ENCODE measurements at regions not wholly inside any gene's neighbourhood (a gene's known extent, or its start where the extent isn't known, plus 50 kb on each side); places are given as distances from the start of the nearest gene placed in this dataset.

DNA sequence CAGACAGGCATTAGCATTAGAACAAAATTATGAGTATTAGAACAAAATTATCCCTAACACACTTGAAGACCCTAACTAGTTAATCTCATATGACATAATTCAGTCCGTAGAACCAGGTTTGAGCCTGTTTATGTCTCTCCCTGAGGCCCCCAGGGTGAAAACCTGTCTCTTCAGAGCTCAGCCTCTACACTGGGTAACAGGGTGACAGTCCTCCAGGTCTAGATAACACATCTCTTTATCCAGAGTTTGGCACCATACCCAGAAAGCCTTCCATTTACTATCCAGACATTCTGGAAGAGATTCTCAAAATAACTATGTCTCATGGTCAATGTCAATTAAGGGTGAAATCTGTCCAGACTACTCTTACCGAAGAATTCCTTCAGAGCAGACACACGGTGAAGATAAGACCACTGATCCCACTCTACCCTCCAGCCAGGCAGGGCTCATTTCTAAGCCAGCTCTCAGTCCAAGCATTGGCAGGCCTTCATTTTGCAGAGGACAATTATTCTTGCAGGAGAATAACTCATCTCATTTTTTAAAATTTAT, 1195.3 kb downstream of the EFNB2 start:
- Histone ChIP-seq H3K36me3 (ENCODE audit: control insufficient read depth, insufficient read depth, low read length) (no peaks in the 10 kb centered on the region), H3K27me3 (ENCODE audit: control insufficient read depth, insufficient read depth, low read length) (no peaks in the 10 kb centered on the region), H3K4me3 (ENCODE audit: low read length) (no peak overlapping the region), H3K27ac (ENCODE audit: low read length) (no peak overlapping the region), H3K4me1 (ENCODE audit: control insufficient read depth, insufficient read depth, low read length) (peaks cover 1% of the 10 kb centered on the region; the same call in 1 of the 2 replicates), H3K9me3 (ENCODE audit: control insufficient read depth, insufficient read depth, low read length) (no peaks in the 10 kb centered on the region)
- no peak for DNase-seq (ENCODE audit: low read depth, low spot score)
- no CpG with 5 or more reads among the region's 3 CpGs for WGBS (ENCODE audit: insufficient coverage, insufficient read length)

DNA sequence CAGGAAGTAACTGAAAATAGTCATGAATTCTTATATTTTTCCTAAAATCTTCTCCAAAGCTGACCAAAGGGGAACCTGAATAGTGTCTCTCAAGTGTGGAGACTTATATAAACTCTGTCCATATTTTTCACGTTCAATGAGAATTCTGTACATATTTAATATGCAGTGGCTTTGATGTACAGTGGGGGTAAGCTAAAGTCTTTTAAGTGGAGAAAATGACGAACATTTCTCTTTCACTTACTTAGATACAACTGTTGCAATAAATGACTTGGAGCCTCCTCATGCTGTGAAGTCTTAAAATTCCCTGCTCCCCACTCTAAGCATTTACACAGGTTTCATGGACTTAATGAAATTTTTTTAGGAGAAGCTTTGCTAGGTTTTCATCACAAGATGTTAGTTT, 1196.7 kb downstream of the EFNB2 start:
- WGBS (ENCODE audit: insufficient coverage, insufficient read length): no CpG with 5 or more reads among the region's 2 CpGs
- no peaks in the 10 kb centered on the region for H3K27me3 ChIP-seq (ENCODE audit: control insufficient read depth, insufficient read depth, low read length)
- H3K9me3 ChIP-seq (ENCODE audit: control insufficient read depth, insufficient read depth, low read length): no peaks in the 10 kb centered on the region
- no peak overlapping the region for H3K4me3 ChIP-seq (ENCODE audit: low read length)
- no peak for DNase-seq (ENCODE audit: low read depth, low spot score)
- H3K36me3 ChIP-seq (ENCODE audit: control insufficient read depth, insufficient read depth, low read length): no peaks in the 10 kb centered on the region
- H3K4me1 ChIP-seq (ENCODE audit: control insufficient read depth, insufficient read depth, low read length): peaks cover 1% of the 10 kb centered on the region; the same call in 1 of the 2 replicates
- no peak overlapping the region for H3K27ac ChIP-seq (ENCODE audit: low read length)

DNA sequence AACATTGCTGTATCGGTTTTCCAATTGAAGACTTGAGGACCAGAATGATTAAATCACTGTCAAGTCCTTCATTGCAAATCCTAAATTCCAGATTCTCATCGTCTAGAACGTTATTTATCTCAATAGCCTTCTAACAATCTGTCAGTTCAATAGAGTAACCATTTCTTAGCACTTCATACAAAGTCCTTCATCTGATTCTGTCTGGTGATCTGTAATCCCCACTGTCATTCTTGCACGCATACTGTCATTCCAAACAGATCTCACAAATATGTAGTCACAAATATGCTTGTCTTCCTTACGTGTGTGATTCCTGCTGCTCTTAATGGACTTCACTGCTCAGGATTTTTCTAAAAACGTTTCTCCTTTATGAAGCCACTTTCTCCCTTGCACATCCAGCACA, 1197.5 kb downstream of the EFNB2 start:
- Histone ChIP-seq H3K4me1 (ENCODE audit: control insufficient read depth, insufficient read depth, low read length) (peaks cover 1% of the 10 kb centered on the region; the same call in 1 of the 2 replicates), H3K27me3 (ENCODE audit: control insufficient read depth, insufficient read depth, low read length) (no peaks in the 10 kb centered on the region), H3K36me3 (ENCODE audit: control insufficient read depth, insufficient read depth, low read length) (no peaks in the 10 kb centered on the region), H3K4me3 (ENCODE audit: low read length) (no peak overlapping the region), H3K27ac (ENCODE audit: low read length) (no peak overlapping the region), H3K9me3 (ENCODE audit: control insufficient read depth, insufficient read depth, low read length) (no peaks in the 10 kb centered on the region)
- DNase-seq (ENCODE audit: low read depth, low spot score): no peak
- WGBS (ENCODE audit: insufficient coverage, insufficient read length): no CpG with 5 or more reads among the region's 6 CpGs

DNA sequence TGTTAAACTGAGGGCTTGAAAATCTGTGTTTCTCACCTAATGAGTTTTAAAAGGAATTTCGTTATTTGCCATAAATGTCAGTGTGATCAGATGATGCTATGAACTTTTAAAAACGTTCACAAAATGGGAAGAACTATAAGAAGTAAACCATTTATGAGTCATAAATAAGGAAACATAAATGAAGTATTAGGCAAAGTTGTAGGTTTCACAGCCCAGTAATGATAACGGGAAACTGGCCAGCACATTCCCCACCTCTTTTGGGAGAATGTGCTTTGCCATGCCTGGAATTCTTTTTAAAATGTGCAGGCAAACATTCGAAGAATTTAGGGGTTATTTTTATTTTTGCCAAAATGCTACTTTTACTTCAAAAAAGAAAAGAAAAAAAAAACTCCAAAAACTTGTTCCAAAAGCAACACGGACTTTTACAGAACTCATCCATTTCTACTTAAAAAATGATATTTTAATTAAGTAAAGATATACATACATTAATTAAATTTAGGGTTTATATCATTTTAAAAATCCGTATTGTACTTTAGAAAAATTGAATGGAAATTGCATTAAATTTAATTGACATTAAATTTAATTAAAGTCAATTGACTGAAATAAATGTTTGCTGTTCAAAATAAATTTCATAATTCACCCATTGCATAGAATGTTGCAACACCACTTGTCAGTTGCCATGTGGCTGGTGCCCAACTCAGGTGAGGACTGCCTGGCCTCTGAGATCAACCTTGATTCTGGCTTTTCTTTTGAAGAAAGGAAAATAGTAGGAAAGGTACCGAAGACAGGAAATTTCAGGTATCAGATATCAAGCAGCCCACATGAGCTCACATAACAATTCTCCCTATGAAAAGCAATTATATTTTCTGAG, 1198.5 kb downstream of the EFNB2 start:
- peaks cover 1% of the 10 kb centered on the region; the same call in 1 of the 2 replicates for H3K4me1 ChIP-seq (ENCODE audit: control insufficient read depth, insufficient read depth, low read length)
- H3K9me3 ChIP-seq (ENCODE audit: control insufficient read depth, insufficient read depth, low read length): no peaks in the 10 kb centered on the region
- WGBS (ENCODE audit: insufficient coverage, insufficient read length): no CpG with 5 or more reads among the region's 7 CpGs
- no peak for DNase-seq (ENCODE audit: low read depth, low spot score)
- no peak overlapping the region for H3K4me3 ChIP-seq (ENCODE audit: low read length)
- H3K36me3 ChIP-seq (ENCODE audit: control insufficient read depth, insufficient read depth, low read length): no peaks in the 10 kb centered on the region
- H3K27ac ChIP-seq (ENCODE audit: low read length): no peak overlapping the region
- no peaks in the 10 kb centered on the region for H3K27me3 ChIP-seq (ENCODE audit: control insufficient read depth, insufficient read depth, low read length)

DNA sequence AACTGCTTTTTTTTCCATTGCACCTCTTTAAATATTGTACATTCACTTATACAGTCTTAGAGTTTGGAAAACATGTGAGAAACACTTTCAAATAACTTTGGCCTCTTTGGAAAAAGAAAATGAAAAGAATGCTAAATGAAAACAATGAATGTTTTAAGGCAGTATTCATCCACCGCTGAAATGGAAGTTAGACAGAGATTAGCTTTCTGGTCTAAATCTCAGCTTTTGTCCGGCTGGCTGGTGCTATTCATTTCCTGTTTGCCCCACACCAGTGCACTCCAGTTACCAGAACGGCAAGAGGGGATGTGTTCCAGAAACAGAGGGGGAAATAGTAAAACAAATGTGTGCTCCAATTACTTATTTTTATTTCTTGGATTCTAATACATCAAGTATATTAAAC, 1201.3 kb downstream of the EFNB2 start:
- H3K27me3 ChIP-seq (ENCODE audit: control insufficient read depth, insufficient read depth, low read length): no peaks in the 10 kb centered on the region
- H3K4me3 ChIP-seq (ENCODE audit: low read length): no peak overlapping the region
- no peaks in the 10 kb centered on the region for H3K9me3 ChIP-seq (ENCODE audit: control insufficient read depth, insufficient read depth, low read length)
- H3K36me3 ChIP-seq (ENCODE audit: control insufficient read depth, insufficient read depth, low read length): no peaks in the 10 kb centered on the region
- no peak overlapping the region for H3K27ac ChIP-seq (ENCODE audit: low read length)
- WGBS (ENCODE audit: insufficient coverage, insufficient read length): no CpG with 5 or more reads among the region's 3 CpGs
- peaks cover 1% of the 10 kb centered on the region; the same call in 1 of the 2 replicates for H3K4me1 ChIP-seq (ENCODE audit: control insufficient read depth, insufficient read depth, low read length)
- no peak for DNase-seq (ENCODE audit: low read depth, low spot score)

DNA sequence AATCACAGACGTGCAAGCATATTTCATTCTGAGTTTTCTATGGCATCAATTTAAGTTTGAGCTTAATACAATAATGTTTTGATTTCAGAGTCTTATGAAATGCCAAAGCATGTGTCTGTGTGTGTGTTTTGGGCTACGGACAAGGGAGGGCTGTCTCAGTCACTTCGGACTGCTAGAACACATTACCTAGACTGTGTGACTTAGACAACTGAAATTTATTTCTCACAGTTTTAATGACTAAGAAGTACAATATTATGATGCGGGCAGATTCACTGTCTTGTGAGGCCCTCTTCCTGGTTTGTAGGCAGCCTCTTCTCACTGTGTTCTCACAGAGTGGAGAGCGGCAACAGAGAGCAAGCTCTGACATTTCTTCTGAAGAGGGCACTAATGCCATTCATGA, 1202.0 kb downstream of the EFNB2 start:
- Histone ChIP-seq H3K4me1 (ENCODE audit: control insufficient read depth, insufficient read depth, low read length) (peaks cover 1% of the 10 kb centered on the region; the same call in 1 of the 2 replicates), H3K27ac (ENCODE audit: low read length) (no peak overlapping the region), H3K36me3 (ENCODE audit: control insufficient read depth, insufficient read depth, low read length) (no peaks in the 10 kb centered on the region), H3K27me3 (ENCODE audit: control insufficient read depth, insufficient read depth, low read length) (no peaks in the 10 kb centered on the region), H3K9me3 (ENCODE audit: control insufficient read depth, insufficient read depth, low read length) (no peaks in the 10 kb centered on the region), H3K4me3 (ENCODE audit: low read length) (no peak overlapping the region)
- no peak for DNase-seq (ENCODE audit: low read depth, low spot score)
- WGBS (ENCODE audit: insufficient coverage, insufficient read length): no CpG with 5 or more reads among the region's 5 CpGs

DNA sequence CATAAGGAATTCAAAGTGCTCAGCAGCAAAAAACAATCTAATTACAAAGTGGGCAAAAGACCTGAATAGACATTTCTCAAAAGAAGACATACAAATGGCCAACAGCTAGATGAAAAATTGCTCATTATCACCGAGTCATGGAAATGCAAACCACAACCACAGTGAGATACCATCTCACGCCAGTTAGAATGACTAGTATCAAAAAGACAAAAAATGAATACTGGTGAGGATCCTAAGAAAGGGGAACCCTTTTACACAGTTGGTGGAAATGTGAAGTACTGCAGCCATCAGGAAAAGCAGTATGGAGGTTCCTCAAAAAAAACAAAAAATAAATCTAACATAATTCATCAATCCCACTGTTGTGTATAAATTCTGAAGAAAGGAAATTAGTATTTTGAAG, 1206.1 kb downstream of the EFNB2 start:
- Histone ChIP-seq H3K27me3 (ENCODE audit: control insufficient read depth, insufficient read depth, low read length) (no peaks in the 10 kb centered on the region), H3K36me3 (ENCODE audit: control insufficient read depth, insufficient read depth, low read length) (no peaks in the 10 kb centered on the region), H3K4me1 (ENCODE audit: control insufficient read depth, insufficient read depth, low read length) (no peaks in the 10 kb centered on the region), H3K9me3 (ENCODE audit: control insufficient read depth, insufficient read depth, low read length) (no peaks in the 10 kb centered on the region), H3K4me3 (ENCODE audit: low read length) (no peak overlapping the region), H3K27ac (ENCODE audit: low read length) (no peak overlapping the region)
- WGBS (ENCODE audit: insufficient coverage, insufficient read length): no CpG with 5 or more reads among the region's 2 CpGs
- no peak for DNase-seq (ENCODE audit: low read depth, low spot score)

DNA sequence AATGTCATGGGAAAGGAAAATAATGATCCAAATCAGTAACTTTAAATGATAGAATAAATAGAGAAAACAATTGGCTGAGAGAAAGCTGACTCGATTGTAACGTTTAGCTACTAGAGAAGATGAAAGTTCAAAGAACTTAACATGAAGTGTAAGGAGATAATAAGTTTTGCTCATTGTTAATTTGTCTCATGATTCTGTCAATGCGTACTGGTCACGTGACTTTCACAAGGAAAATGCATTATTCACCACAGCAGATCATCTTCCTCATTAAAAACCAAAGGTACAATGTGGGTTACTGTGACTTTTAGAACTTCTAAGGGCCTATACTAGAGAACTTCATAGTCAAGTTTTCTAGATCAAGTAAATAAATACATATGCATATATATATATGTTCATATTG, 1207.2 kb downstream of the EFNB2 start:
- H3K4me3 ChIP-seq (ENCODE audit: low read length): no peak overlapping the region
- H3K9me3 ChIP-seq (ENCODE audit: control insufficient read depth, insufficient read depth, low read length): no peaks in the 10 kb centered on the region
- no peaks in the 10 kb centered on the region for H3K27me3 ChIP-seq (ENCODE audit: control insufficient read depth, insufficient read depth, low read length)
- no peaks in the 10 kb centered on the region for H3K4me1 ChIP-seq (ENCODE audit: control insufficient read depth, insufficient read depth, low read length)
- H3K27ac ChIP-seq (ENCODE audit: low read length): no peak overlapping the region
- H3K36me3 ChIP-seq (ENCODE audit: control insufficient read depth, insufficient read depth, low read length): no peaks in the 10 kb centered on the region
- DNase-seq (ENCODE audit: low read depth, low spot score): no peak
- no CpG with 5 or more reads among the region's 4 CpGs for WGBS (ENCODE audit: insufficient coverage, insufficient read length)

DNA sequence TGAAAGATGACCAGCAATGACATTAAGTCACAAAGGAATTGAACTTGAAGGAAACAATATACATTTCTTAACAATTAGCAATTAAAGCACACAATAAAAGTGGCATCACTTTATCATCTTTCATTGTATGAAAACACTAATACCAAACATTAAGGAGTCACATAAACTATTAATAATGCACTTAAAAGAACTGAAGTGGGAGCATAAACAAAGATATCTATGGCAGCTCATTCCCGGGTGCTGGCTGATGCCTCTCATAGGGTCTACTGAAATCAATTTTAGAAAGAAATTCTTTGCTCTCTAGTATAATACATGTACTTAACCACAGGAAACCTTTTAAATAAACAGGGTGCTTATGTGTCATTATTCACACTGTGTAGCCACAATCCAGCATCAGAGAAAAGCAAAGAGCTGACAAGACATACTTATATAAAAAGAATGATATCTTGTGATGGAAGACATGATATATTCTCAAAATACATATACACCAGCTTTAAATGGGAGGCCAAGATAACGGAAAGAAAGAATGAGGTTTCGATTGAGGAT, 1207.8 kb downstream of the EFNB2 start:
- H3K9me3 ChIP-seq (ENCODE audit: control insufficient read depth, insufficient read depth, low read length): no peaks in the 10 kb centered on the region
- no peak for DNase-seq (ENCODE audit: low read depth, low spot score)
- no CpG with 5 or more reads among the region's 3 CpGs for WGBS (ENCODE audit: insufficient coverage, insufficient read length)
- no peak overlapping the region for H3K27ac ChIP-seq (ENCODE audit: low read length)
- no peak overlapping the region for H3K4me3 ChIP-seq (ENCODE audit: low read length)
- no peaks in the 10 kb centered on the region for H3K27me3 ChIP-seq (ENCODE audit: control insufficient read depth, insufficient read depth, low read length)
- H3K36me3 ChIP-seq (ENCODE audit: control insufficient read depth, insufficient read depth, low read length): no peaks in the 10 kb centered on the region
- no peaks in the 10 kb centered on the region for H3K4me1 ChIP-seq (ENCODE audit: control insufficient read depth, insufficient read depth, low read length)

DNA sequence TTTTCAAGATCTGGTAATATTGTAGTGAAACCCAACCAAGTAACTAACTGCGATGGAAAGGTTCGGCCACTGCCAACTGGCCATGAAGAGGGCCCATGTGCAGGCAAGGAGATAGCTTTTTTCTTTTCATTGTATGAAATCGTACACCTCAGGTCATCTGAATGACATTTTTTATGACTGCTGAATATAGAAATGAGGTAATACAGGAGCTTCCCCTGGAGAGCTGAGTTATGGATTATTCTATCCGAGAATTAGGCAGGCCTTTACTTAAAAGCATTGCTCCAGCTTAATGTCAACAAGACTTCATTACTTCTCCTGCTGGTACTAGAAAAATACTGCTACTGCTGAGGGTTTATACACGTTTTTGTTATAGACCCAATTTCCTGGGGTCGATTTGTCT, 1215.6 kb downstream of the EFNB2 start:
- DNase-seq (ENCODE audit: low read depth, low spot score): no peak
- WGBS (ENCODE audit: insufficient coverage, insufficient read length): no CpG with 5 or more reads among the region's 6 CpGs
- no peaks in the 10 kb centered on the region for H3K4me1 ChIP-seq (ENCODE audit: control insufficient read depth, insufficient read depth, low read length)
- H3K4me3 ChIP-seq (ENCODE audit: low read length): no peak overlapping the region
- H3K9me3 ChIP-seq (ENCODE audit: control insufficient read depth, insufficient read depth, low read length): no peaks in the 10 kb centered on the region; the same call in 1 of the 2 replicates
- H3K27ac ChIP-seq (ENCODE audit: low read length): no peak overlapping the region
- H3K27me3 ChIP-seq (ENCODE audit: control insufficient read depth, insufficient read depth, low read length): no peaks in the 10 kb centered on the region
- no peaks in the 10 kb centered on the region for H3K36me3 ChIP-seq (ENCODE audit: control insufficient read depth, insufficient read depth, low read length)

Data from iPS DF 6.9 (cell line).